GM12873 (cell line): ENCODE measurements at regions not wholly inside any gene's neighbourhood (a gene's known extent, or its start where the extent isn't known, plus 50 kb on each side); places are given as distances from the start of the nearest gene placed in this dataset.

Source experiments
- TF ChIP-seq, protein P1 (sequence below): IDR thresholded peaks from 2 replicates; pipeline ENCODE4 v1.5.1; 2012; ENCODE audit warnings: low read depth, mild to moderate bottlenecking, moderate library complexity, low read length, control low read depth; ENCODE audit not compliant: insufficient read depth; ENCODE audit errors: missing control alignments

DNA sequence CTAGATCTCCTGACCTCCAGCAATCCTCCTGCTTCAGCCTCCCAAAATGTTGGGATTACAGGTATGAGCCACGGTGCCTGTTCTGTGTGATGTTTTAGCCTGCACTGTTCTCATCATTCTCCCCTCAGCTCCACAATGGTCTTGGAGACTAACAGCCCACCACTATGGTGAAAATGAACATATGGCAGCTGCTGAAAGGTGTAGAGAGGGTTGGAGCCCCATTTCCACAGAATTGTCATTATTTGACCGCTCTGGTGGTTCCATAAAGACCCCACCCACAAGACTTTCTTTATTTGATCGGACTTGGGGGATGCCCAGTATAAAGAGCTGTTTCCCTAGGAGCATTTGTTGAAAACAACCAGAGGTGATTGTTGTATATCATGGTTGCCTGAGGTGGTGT lies 67.9 kb upstream of the SEPTIN5 start:
- TF ChIP-seq, protein P1, sequence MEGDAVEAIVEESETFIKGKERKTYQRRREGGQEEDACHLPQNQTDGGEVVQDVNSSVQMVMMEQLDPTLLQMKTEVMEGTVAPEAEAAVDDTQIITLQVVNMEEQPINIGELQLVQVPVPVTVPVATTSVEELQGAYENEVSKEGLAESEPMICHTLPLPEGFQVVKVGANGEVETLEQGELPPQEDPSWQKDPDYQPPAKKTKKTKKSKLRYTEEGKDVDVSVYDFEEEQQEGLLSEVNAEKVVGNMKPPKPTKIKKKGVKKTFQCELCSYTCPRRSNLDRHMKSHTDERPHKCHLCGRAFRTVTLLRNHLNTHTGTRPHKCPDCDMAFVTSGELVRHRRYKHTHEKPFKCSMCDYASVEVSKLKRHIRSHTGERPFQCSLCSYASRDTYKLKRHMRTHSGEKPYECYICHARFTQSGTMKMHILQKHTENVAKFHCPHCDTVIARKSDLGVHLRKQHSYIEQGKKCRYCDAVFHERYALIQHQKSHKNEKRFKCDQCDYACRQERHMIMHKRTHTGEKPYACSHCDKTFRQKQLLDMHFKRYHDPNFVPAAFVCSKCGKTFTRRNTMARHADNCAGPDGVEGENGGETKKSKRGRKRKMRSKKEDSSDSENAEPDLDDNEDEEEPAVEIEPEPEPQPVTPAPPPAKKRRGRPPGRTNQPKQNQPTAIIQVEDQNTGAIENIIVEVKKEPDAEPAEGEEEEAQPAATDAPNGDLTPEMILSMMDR, result no peak

DNA sequence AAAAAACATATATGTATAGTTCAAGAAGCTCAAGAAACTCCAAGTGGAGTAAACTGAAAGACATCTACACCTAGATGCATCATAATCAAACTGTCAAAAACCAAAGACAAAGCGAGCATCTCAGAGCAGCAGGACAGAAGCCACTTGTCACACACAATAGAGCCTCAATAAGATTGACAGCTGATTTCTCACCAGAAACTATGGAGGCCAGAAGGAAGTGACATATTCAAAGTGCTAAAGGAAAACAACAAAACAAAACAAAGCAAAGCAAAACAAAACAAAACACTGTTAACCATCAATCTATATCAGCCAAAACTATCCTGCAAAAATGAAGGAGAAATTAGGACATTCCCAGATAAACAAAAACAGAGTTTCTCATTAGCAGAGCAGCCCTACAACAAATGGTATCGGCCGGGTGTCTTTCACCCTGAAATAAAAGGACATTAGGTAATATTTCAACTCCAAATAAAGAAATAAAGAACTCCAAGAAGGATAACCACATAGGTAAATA lies 65.8 kb upstream of the SEPTIN5 start:
- TF ChIP-seq, protein P1, result no peak

GRCh38 chr22:19652316-19652715 lies 62.0 kb upstream of the SEPTIN5 start:
- TF ChIP-seq, protein P1, result no peak

DNA sequence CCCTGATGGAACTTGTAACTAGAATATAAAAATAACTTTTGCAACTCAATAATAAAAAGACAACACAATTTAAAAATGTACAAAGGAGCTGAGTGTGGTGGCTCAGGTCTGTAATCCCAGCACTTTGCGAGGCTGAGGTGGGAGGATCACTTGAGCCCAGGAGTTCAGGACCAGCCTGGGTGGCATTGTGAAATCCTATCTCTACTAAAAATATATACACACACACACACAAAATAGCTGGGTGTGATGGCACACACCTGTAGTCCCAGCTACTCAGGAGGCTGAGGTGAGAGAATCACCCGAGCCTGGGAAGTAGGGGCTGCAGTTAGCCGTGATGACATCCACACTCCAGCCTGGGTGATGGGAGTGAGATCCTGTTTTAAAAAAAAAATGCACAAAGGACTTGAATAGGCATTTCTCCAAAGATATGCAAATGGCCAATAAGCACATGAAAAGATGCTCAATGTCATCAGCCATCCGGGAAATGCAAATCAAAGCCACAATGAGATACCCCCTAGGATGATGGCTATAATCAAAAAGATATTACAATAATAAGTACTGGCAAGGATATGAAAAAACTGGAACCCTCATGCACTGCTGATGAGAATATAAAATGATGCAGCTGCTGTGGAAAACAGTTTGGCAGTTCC lies 59.8 kb upstream of the SEPTIN5 start:
- TF ChIP-seq, protein P1, result no peak

- TF ChIP-seq, protein P1, result no peak
Measured at GRCh38 chr22:19655399-19655798, 58.9 kb upstream of the SEPTIN5 start.

GRCh38 chr22:19656541-19657251 lies 57.6 kb upstream of the SEPTIN5 start:
- TF ChIP-seq, protein P1, result no peak

- TF ChIP-seq, protein P1, result no peak
Measured at GRCh38 chr22:19657252-19658056, 56.8 kb upstream of the SEPTIN5 start.
